Common myeloid progenitor, CD34-positive (primary cell): ENCODE measurements at regions not wholly inside any gene's neighbourhood (a gene's known extent, or its start where the extent isn't known, plus 50 kb on each side); places are given as distances from the start of the nearest gene placed in this dataset.

Source experiments
- CTCF ChIA-PET: fragments of 350-600 bp; sonication (Branson Sonifier 250); formaldehyde crosslinking; loops from one replicate; lab custom pipeline; 2021; ENCODE audit warnings: antibody characterized with exemption; lab: Charles Lee
- POLR2A ChIA-PET: fragments of 350-600 bp; sonication (Branson Sonifier 250); formaldehyde crosslinking; loops from one replicate; lab custom pipeline; 2021; ENCODE audit warnings: antibody characterized with exemption; lab: Charles Lee
- DNase-seq, 3 donors: peaks; one replicate each; pipeline versions ENCODE4 v3.0.0 to v3.0.0-alpha.2; 2013
- H3K27ac ChIP-seq, 2 experiments: 1 replicate in 1 of 2; 2 replicates in 1 of 2; pipeline ENCODE4 v1.7.0; 2013; ENCODE audit warnings: inconsistent platforms in 2 of 2, low read length in 2 of 2, mild to moderate bottlenecking in 2 of 2, low read depth in 1 of 2, moderate library complexity in 1 of 2; ENCODE audit not compliant: severe bottlenecking in 2 of 2, insufficient read depth in 1 of 2, poor library complexity in 1 of 2
- H3K27me3 ChIP-seq, 5 experiments: replicated peaks in 2 of 5; 1 replicate in 3 of 5; 2 replicates in 2 of 5; pipeline versions ENCODE4 v1.6.1 to v1.7.0; 2013; ENCODE audit warnings: low read length in 4 of 5, mild to moderate bottlenecking in 2 of 5, moderate library complexity in 2 of 5, inconsistent platforms in 1 of 5; ENCODE audit not compliant: insufficient read depth in 5 of 5, control insufficient read depth in 4 of 5
- H3K36me3 ChIP-seq, 4 experiments: 1 replicate in 2 of 4; 2 replicates in 2 of 4; pipeline versions ENCODE4 v1.6.1 to v1.7.0; 2013; ENCODE audit warnings: low read length in 3 of 4, control low read depth in 1 of 4, mild to moderate bottlenecking in 1 of 4; ENCODE audit not compliant: control insufficient read depth in 4 of 4, insufficient read depth in 4 of 4
- H3K4me1 ChIP-seq, 4 experiments: 1 replicate in 3 of 4; 2 replicates in 1 of 4; pipeline versions ENCODE4 v1.6.1 to v1.7.1; 2013; ENCODE audit warnings: low read length in 3 of 4, mild to moderate bottlenecking in 3 of 4, control low read depth in 1 of 4, inconsistent platforms in 1 of 4, moderate library complexity in 1 of 4; ENCODE audit not compliant: control insufficient read depth in 4 of 4, insufficient read depth in 4 of 4; ENCODE audit errors: control extremely low read depth in 1 of 4
- H3K4me3 ChIP-seq, 7 experiments: 1 replicate in 4 of 7; 2 replicates in 3 of 7; pipeline versions ENCODE4 v1.5.1 to v1.7.0; 2013; ENCODE audit warnings: mild to moderate bottlenecking in 7 of 7, low read length in 6 of 7, moderate library complexity in 6 of 7, inconsistent platforms in 2 of 7, low read depth in 2 of 7, control low read depth in 1 of 7; ENCODE audit not compliant: insufficient read depth in 4 of 7, control insufficient read depth in 1 of 7; ENCODE audit errors: extremely low read depth in 1 of 7
- H3K9me3 ChIP-seq, 5 experiments: 1 replicate in 4 of 5; 2 replicates in 1 of 5; pipeline versions ENCODE4 v1.6.1 to v1.7.1; 2013; ENCODE audit warnings: low read length in 4 of 5, mild to moderate bottlenecking in 2 of 5, inconsistent platforms in 1 of 5, low read depth in 1 of 5, moderate library complexity in 1 of 5; ENCODE audit not compliant: control insufficient read depth in 4 of 5, insufficient read depth in 2 of 5; ENCODE audit errors: control extremely low read depth in 1 of 5
- WGBS: methylation state at CpG from one replicate; pipeline ENCODE4 v1.1.5; 2013; ENCODE audit not compliant: insufficient coverage; 5-methylcytosine and 5-hydroxymethylcytosine counted together

DNA sequence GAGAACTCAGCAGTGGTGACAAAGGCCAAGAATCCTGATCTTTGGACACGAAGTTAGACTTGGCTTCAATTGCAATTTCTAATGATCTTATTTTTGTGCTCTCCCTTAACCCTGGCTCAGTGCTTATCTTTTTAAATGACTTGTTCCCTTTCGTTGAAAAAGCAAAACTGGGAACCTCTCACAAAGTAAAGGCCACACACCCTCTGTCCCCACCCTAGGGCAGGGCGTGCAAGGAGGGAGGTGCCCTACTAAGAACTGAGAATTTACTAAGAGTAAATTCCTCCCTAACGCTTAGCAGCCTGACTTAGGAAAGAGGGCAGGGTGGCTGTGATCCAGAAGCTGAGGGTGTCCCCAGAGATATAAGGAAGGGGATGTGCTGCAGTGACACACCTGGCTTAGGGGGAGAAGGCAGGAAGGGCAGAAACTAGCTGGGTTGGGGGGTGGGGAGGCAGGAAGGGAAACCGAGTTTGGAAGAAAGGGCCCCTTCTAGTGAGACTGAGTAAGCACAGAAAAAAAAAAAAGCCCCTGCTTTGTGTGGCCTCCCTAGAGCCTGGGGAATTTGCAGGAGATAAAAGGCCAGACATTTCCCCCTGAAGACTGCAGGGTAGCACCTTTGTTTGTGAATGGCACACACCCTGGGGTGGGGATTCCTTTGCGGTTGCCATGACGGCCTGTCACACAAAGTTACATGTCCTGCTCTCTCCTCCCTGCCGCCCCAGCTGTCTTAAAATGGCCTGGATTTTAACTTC, 435.1 kb downstream of the EFNB2 start:
- Histone ChIP-seq H3K4me3 (no peak overlapping the region), H3K4me1 (peaks cover 0 to 5% (median under 1%) of the 10 kb centered on the region in 4 experiments), H3K27ac (no peak overlapping the region), H3K27me3 (no peaks in the 10 kb centered on the region), H3K36me3 (no peaks in the 10 kb centered on the region), H3K9me3 (no peaks in the 10 kb centered on the region)
- CTCF ChIA-PET, result no interaction called here
- POLR2A ChIA-PET, result no interaction called here
- DNase-seq, result peak in 2 of 3 donors; percentile 19 to 39
- WGBS, result 69% methylated on average over 7 of the region's 8 CpGs

DNA sequence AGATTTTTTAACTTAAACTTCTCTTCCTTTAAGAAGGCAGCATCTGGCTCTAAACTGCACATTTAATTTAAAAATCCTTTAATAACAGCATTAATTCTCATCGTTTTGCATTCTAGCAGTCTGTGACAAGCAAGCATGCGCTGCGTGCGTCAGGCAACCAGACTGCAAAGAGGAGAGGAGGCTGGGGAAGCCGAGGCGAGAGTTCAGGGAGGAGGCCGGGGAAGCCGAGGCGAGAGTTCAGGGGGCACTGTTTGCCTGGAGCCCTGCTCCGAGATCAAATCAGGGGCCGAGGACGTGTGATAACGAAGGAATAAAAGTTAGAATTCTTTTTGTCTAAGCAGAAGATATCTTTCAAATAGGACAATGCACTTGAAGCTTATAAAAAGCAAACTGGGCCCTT, 435.7 kb downstream of the EFNB2 start:
- Histone ChIP-seq H3K27me3 (no peaks in the 10 kb centered on the region), H3K4me3 (no peak overlapping the region), H3K36me3 (no peaks in the 10 kb centered on the region), H3K9me3 (no peaks in the 10 kb centered on the region), H3K4me1 (peaks cover 0 to 5% (median under 1%) of the 10 kb centered on the region in 4 experiments), H3K27ac (no peak overlapping the region)
- 98% methylated on average over 9 of the region's 13 CpGs for WGBS
- CTCF ChIA-PET, result no interaction called here
- no peak for DNase-seq
- POLR2A ChIA-PET, result no interaction called here

- 100% methylated on average over 2 of the region's 3 CpGs for WGBS
These were observed 436.7 kb downstream of the EFNB2 start for GRCh38 chr13:106098778-106099177.

GRCh38 chr13:106096661-106097092, 438.8 kb downstream of the EFNB2 start:
- H3K4me3 ChIP-seq, result no peak overlapping the region
- 100% methylated on average over 1 of the region's 4 CpGs for WGBS
- no peaks in the 10 kb centered on the region for H3K9me3 ChIP-seq
- no peak overlapping the region for H3K27ac ChIP-seq
- ChIA-PET CTCF (interaction anchor here (1.6 kb wide), 1 partner anchor 423 kb away, joined by 3 read pairs; no protein-coding TSS in a partner anchor), POLR2A (no interaction called here)
- peaks cover 0 to 5% (median under 1%) of the 10 kb centered on the region in 4 experiments for H3K4me1 ChIP-seq
- H3K36me3 ChIP-seq, result no peaks in the 10 kb centered on the region
- no peaks in the 10 kb centered on the region for H3K27me3 ChIP-seq
- DNase-seq, result no peak

More at GRCh38 chr13:106098778-106099177, 436.7 kb downstream of the EFNB2 start:
- H3K4me3 ChIP-seq, result no peak overlapping the region
- CTCF ChIA-PET, result interaction anchor here (0.9 kb wide), 1 partner anchor 421 kb away, joined by 3 read pairs; no protein-coding TSS in a partner anchor
- DNase-seq, result no peak
- no peak overlapping the region for H3K27ac ChIP-seq
- peaks cover 0 to 5% (median under 1%) of the 10 kb centered on the region in 4 experiments for H3K4me1 ChIP-seq
- H3K27me3 ChIP-seq, result no peaks in the 10 kb centered on the region
- H3K9me3 ChIP-seq, result no peaks in the 10 kb centered on the region
- no peaks in the 10 kb centered on the region for H3K36me3 ChIP-seq
- POLR2A ChIA-PET, result no interaction called here

DNA sequence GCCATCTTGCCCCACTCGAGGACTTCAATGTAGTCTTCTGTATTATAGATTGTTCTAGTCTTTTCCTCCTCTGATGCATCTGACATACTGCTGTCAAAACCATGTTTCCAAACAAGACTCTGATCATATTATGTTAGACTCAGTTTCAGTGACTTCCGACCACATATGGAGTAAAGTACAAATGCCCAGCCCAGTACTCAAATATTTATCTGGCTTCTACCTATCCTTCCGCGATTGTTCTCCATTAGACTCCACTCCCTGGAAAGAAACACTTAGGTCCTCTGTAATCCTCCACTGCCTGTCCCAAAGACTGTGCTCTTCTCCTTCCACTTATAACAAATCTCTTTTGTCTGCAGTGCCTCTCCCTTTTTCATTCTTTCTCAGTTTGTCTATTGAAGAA, 439.5 kb downstream of the EFNB2 start:
- CTCF ChIA-PET, result interaction anchor here (1.6 kb wide), 1 partner anchor 423 kb away, joined by 3 read pairs; no protein-coding TSS in a partner anchor
- POLR2A ChIA-PET, result no interaction called here
- H3K9me3 ChIP-seq, result no peaks in the 10 kb centered on the region
- no peak overlapping the region for H3K4me3 ChIP-seq
- no peak overlapping the region for H3K27ac ChIP-seq
- H3K36me3 ChIP-seq, result no peaks in the 10 kb centered on the region
- DNase-seq, result no peak
- H3K27me3 ChIP-seq, result no peaks in the 10 kb centered on the region
- peaks cover 0 to 5% (median under 1%) of the 10 kb centered on the region in 4 experiments for H3K4me1 ChIP-seq
- 97% methylated on average over 3 of the region's 4 CpGs for WGBS

- H3K36me3 ChIP-seq, result no peaks in the 10 kb centered on the region
- H3K27ac ChIP-seq, result no peak overlapping the region
- H3K9me3 ChIP-seq, result no peaks in the 10 kb centered on the region
- peaks cover 0 to 2% (median 0%) of the 10 kb centered on the region in 4 experiments for H3K4me1 ChIP-seq
- ChIA-PET POLR2A (interaction anchor here (0.7 kb wide), 1 partner anchor 392 kb away, joined by 4 read pairs; no protein-coding TSS in a partner anchor), CTCF (no interaction called here)
- 100% methylated on average over 3 of the region's 4 CpGs for WGBS
- H3K4me3 ChIP-seq, result no peak overlapping the region
- no peaks in the 10 kb centered on the region for H3K27me3 ChIP-seq
- DNase-seq, result no peak
These were observed 440.1 kb downstream of the EFNB2 start for GRCh38 chr13:106095406-106095805.

GRCh38 chr13:106090001-106090400, 445.5 kb downstream of the EFNB2 start:
- POLR2A ChIA-PET, result no interaction called here
- Histone ChIP-seq H3K36me3 (no peaks in the 10 kb centered on the region), H3K4me3 (no peak overlapping the region), H3K27me3 (peaks cover 0 to 3% (median 0%) of the 10 kb centered on the region in 5 experiments), H3K9me3 (no peaks in the 10 kb centered on the region), H3K27ac (no peak overlapping the region), H3K4me1 (no peaks in the 10 kb centered on the region)
- DNase-seq, result no peak
- WGBS, result no CpG with 5 or more reads among the region's 2 CpGs
- CTCF ChIA-PET, result no interaction called here
